GM21717 (cell line): ENCODE measurements at regions not wholly inside any gene's neighbourhood (a gene's known extent, or its start where the extent isn't known, plus 50 kb on each side); places are given as distances from the start of the nearest gene placed in this dataset.

Source experiments
- ATAC-seq: cut with Tn5 transposase; IDR thresholded peaks from one replicate; pipeline ENCODE4 v1.9.1; 2021; ENCODE audit warnings: mild to moderate bottlenecking, moderate library complexity; ENCODE audit not compliant: unreplicated experiment

DNA sequence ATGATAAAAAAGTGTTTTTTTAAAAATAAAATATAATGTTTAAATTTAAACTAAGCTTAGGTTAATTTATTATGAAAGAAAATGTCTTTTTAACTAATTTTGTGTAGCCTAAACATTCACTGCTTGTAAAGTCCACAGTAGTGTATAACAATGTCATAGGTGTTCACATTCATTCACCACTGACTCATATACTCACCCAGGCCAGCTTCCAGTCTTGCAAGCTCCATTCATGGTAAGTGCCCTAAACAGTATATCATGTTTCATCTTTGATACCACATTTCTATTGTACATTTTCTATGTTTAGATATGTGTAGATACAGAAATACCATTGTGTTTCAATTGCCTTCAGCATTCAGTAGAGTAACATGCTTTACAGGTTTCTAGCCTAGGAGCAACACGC is 530.3 kb downstream of the EPHA5 start:
- ATAC-seq, result no peak

GRCh38 chr4:65126200-65126599 is 544.1 kb downstream of the EPHA5 start:
- no peak for ATAC-seq

- ATAC-seq, result no peak
Observed at GRCh38 chr4:65120287-65120686, 550.0 kb downstream of the EPHA5 start.

DNA sequence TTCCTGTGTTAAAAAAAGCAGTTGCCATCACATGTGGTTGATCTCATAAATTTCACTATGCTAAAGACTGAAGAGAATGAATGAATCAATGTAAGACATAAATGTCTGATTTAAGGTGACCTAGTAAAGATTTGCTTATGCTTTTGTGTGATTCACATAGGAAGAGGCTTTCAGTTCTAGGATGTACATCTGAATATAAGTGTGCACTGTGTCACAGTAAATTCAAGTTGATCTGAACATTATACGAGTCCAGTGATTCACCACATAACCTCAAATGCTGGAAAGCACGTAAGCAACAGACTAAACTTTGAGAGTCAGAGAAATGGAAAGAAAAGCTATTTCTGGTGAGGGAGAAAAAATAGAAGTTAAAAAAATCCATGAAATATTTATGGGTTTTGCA is 567.9 kb downstream of the EPHA5 start:
- no peak for ATAC-seq

- ATAC-seq, result no peak
Observed at GRCh38 chr4:65096630-65097029, 573.7 kb downstream of the EPHA5 start.

DNA sequence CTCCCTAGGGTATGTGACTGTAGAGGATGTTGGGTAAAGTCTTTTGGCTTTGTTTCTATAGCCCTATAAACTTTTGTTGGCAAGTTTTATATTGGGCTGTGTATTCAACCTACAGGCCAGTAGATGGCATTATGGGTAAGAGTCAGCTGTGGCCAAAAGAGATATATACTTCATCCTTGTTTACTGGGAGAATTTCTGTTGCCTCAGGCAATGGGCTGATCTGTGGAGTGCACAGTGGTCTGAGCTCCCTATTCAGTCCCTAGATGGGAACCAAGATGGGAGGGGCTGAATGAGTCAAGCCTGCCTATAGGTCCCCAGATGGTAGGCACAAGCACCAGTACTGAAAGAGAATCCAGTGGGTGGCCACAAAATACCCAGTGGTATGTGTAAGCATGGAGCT is 580.6 kb downstream of the EPHA5 start:
- no peak for ATAC-seq

DNA sequence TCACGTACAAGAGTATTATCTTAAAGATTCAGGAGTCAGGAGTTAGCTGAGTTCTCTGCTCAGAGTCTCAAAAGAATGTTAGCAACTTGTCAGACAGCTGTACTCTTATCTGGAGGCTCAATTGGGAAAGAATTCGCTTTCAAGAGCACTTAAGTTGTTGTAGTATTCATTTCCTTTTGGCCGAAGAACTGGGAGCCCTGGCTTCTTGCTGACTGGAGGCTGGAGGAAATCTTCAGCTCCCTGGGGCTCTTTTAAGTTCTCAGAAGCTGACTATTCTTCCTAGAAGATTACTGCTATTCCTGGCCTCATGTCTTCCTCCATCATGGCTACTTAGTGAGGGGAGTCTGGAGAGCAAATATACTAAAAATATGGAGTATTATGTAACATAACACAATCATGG is 587.2 kb downstream of the EPHA5 start:
- no peak for ATAC-seq

DNA sequence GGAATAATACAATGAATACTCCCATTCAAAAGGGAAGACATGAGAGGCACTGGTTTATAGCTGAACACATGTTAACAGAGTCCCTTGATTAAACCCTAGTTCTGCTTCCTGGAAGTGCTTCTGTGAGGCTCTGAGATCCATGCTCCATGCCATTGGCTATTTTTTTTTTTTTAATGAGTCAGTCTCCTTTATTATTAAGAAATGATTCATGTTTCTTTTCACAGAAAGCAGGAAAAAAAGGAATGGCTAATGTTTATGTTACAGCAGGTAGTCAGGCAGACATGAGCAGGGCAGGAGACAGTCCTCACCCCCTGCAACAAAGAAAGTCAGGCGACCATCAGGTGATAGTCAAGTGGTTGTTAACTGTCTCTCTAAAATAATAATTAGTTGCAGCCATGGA is 598.7 kb downstream of the EPHA5 start:
- ATAC-seq, result no peak

GRCh38 chr4:65069177-65069576 is 601.1 kb downstream of the EPHA5 start:
- ATAC-seq, result no peak

- no peak for ATAC-seq
Observed at GRCh38 chr4:65066106-65066505, 604.2 kb downstream of the EPHA5 start.

DNA sequence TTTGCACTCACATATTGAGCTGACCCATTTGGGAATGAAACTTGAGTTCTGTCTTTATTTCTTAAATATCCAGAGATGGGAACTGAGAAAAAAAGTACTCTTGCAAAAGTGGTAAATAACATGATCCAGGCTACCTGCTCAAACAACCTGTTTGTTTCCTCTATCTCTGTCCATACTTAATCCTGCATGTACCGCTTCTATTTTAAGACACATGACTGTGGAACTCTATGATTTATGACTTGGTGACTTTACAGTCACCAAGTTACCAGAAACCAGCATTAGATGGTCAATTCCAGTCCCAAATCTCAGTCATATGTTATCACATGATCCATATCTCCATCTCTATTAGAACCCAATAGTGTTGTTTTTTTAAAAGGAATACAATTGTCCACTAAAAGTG is 606.7 kb downstream of the EPHA5 start:
- no peak for ATAC-seq

GRCh38 chr4:65050786-65051185 is 619.5 kb downstream of the EPHA5 start:
- no peak for ATAC-seq

DNA sequence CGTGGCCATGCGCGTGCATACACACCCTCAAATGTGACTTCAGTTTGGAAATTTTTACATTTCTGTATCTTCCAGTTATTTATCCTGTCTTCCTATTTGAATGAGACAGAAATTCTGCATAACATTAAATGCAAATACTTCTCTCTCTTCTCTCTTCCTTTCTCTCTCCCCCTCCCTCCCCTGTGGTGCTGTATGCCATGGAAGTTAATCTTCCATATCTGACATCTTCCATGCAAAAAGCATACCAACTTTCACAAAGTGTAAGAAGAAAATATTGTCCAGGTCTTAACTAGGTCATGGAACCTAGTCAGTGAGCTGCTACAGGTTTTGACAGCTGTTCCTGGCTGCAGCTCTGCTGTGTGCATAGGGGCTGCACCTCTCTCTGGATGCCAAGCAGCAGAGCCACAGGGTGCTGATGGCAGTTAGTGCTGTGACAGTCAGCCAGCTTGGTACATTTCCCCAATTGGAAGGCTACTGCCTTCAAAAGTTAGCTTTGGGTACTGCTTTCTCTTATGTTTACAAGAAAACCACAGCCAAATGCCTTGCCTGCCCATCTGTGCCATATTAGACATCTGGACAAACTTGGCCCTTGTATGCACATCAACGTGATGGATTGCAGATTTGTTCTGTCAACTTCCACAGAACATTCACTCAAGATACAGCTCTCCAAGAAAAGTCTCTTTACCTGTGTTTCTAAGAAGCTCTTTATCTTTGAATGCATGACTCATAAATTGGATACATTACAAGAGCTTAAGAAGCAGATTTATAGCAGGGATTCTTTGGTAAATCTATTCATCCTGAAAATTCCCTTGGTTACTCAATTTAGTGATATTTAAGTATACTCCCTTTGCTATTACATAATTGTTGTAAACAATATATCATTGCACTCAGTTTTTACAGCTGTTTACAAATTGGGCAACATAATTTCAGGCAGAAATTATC is 623.8 kb downstream of the EPHA5 start:
- ATAC-seq, result no peak

GRCh38 chr4:65033899-65034298 is 624.6 kb upstream of the TECRL start:
- ATAC-seq, result no peak

- no peak for ATAC-seq
Observed at GRCh38 chr4:65028592-65028991, 619.3 kb upstream of the TECRL start.

DNA sequence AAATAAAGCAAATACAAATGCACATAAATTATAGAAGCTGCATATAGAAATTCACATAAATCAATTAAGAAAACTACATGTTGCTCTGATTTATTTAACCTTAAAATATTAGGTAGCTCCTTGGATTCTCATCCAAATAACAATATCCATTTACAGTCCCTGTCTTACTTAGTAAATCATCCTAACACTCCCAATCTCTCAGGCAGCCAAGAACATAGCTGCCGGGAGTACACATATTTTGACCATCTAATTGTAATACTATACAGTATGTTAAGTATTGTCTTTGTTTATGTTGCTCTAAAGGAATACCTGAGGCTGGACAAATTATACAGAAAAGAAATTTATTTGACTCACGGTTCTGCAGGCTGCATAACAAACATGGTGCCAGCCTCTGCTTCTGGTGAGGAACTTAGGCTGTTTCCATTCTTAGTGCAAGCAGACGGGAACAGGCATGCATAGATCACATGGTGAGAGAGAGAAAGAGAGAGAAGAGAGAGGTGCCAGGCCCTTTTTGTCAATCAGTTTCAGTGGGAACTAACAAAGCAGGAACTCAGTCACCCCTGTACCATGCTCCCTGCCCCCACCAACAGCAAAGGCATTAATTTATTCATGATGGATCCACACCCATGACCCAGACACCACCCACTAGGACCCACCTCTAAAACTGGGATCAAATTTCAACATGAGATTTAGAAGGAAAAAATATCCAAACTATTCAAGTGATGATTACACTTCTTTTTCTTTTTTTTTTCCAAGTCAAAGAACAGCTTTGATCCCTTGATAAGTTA is 614.8 kb upstream of the TECRL start:
- no peak for ATAC-seq

DNA sequence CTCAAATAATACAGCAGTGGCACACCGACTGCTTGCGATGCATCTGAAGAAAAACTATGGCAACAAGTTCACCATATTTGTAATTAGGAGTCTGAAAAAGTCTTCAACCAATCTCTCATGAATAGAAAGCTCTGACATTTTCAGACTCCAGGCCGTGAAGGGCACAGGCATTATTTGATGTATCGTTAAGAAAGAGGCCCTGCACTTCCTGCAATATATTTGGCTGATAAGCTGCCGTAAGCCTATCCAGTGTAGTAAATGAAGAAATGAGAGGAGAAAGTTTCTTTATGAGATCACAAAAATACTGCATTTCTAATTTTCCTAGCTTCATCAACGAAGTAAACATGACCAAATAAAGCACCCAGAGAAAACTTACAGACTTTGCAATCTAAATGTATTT is 613.8 kb upstream of the TECRL start:
- no peak for ATAC-seq

DNA sequence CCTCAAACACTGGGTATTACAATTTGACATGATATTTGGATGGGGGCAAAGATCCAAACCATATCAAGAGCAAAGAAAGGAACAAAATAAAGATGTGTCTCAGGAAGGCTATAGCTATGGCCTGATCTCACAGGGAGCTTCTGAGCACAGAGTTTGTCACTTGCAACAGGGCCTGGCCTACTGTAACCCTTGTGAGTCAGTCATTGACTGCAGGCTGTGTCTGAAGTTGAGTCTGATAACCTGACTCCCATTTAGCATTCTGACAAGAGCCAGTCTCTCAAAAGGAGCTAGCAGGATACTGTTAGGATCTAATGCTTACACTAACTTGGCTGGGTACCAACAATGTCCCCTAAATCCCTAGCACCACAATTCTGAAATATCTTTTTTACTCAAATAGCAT is 612.5 kb upstream of the TECRL start:
- no peak for ATAC-seq

- no peak for ATAC-seq
Observed at GRCh38 chr4:65021149-65021548, 611.9 kb upstream of the TECRL start.

GRCh38 chr4:65019775-65020174 is 610.5 kb upstream of the TECRL start:
- ATAC-seq, result no peak

DNA sequence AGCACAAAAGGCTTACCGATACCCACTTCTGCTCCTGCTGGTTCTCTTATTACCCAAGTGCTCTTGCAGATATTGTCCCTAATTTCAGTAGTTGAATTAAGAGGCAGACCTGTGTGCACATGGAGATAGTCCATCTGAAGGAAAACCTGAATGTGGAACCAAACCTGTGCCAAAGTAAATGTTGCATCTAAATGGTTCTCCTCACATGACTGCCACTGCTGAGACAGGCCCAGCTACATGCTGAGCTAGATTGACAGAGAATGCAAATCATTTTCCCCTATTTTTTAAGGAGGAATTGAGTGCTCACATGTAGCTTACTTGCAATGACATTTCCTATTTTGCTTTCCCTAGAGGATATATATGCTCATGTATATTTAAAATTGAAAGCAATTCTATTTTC is 609.1 kb upstream of the TECRL start:
- ATAC-seq, result no peak

DNA sequence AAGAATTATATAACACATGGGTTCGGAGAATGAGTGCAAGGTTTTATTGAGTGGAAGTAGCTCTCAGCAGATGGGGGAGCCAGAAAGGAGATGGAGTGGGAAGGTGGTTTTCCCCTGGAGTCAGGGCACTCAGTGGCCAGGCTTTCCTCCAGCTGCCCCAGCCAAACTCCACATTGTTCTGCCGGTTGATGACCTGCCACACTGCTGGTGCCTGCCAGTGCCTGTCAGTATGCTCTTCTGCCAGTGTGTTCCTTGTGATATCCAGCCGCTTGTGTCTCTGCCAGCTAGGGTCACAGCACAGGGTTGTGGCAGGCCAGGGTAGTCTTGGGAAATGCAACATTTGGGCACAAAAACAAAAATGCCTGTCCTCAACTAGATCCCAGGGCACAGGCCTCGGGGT is 604.8 kb upstream of the TECRL start:
- ATAC-seq, result no peak
